Prostate gland (tissue), 2 donors: ENCODE measurements at regions not wholly inside any gene's neighbourhood (a gene's known extent, or its start where the extent isn't known, plus 50 kb on each side); places are given as distances from the start of the nearest gene placed in this dataset.

Source experiments
- DNase-seq: peaks from one replicate; pipeline ENCODE4 v3.0.0-alpha.2; 2019; ENCODE audit warnings: low spot score
- H3K27ac ChIP-seq, 2 donors: fragments of 200-600 bp; sonication (generic); 2 replicates each; pipeline ENCODE4 v1.5.1; 2017 to 2019
- H3K27me3 ChIP-seq: fragments of 200-600 bp; sonication (generic); replicated peaks from 2 replicates; pipeline ENCODE4 v1.5.1; 2019; ENCODE audit not compliant: insufficient read depth
- H3K36me3 ChIP-seq, 2 donors: fragments of 200-600 bp; sonication (generic); 1 replicate in 1 of 2; 2 replicates in 1 of 2; pipeline versions ENCODE4 v1.5.1 to v1.8.1; 2017 to 2019
- H3K4me1 ChIP-seq: fragments of 200-600 bp; sonication (generic); replicated peaks from 2 replicates; pipeline ENCODE4 v1.5.1; 2019
- H3K4me3 ChIP-seq, 2 donors: fragments of 200-600 bp; sonication (generic); 2 replicates each; pipeline ENCODE4 v1.5.1; 2017 to 2019
- H3K9me3 ChIP-seq: fragments of 200-600 bp; sonication (generic); 2 replicates; pipeline ENCODE4 v1.5.1; 2017
- CTCF ChIP-seq, 4 experiments: fragments of 200-600 bp in 2 of 4; fragments of 450-650 bp in 2 of 4; sonication (generic) in 2 of 4; IDR thresholded peaks; 1 replicate in 3 of 4; 2 replicates in 1 of 4; pipeline ENCODE4 v1.5.1; 2016 to 2019; ENCODE audit warnings: antibody characterized with exemption in 4 of 4, mild to moderate bottlenecking in 2 of 4, moderate library complexity in 2 of 4
- POLR2A ChIP-seq: fragments of 450-650 bp; IDR thresholded peaks from one replicate; pipeline ENCODE4 v1.6.1; 2016; ENCODE audit warnings: antibody characterized with exemption, mild to moderate bottlenecking
- POLR2AphosphoS5 ChIP-seq: sonication (generic); formaldehyde crosslinking; IDR thresholded peaks from one replicate; pipeline ENCODE4 v1.6.1; 2017; ENCODE audit warnings: antibody characterized with exemption
- WGBS: methylation state at CpG from one replicate; pipeline ENCODE4 v1.1.5; 2018; 5-methylcytosine and 5-hydroxymethylcytosine counted together
- intact Hi-C: fragments of 100-400 bp; cut with DNase I; formaldehyde crosslinking; loops from one replicate; pipeline ENCODE4 v1.14.2; 2022

- Histone ChIP-seq H3K36me3 (no peaks in the 10 kb centered on the region), H3K27me3 (peaks cover 7% of the 10 kb centered on the region), H3K4me1 (no peaks in the 10 kb centered on the region), H3K9me3 (no peaks in the 10 kb centered on the region), H3K27ac (no peak overlapping the region), H3K4me3 (no peak overlapping the region)
- 27% methylated on average over 13 of the region's 14 CpGs for WGBS
- intact Hi-C loops, result no loop called here
- TF ChIP-seq POLR2A (no peak), CTCF (IDR thresholded peaks at IDR 0.05) (no peak), POLR2AphosphoS5 (no peak)
- no peak for DNase-seq
Measured at GRCh38 chr12:113645603-113646002, 173.9 kb upstream of the LHX5 start.

GRCh38 chr12:113645183-113645582 lies 173.5 kb upstream of the LHX5 start:
- H3K4me3 ChIP-seq, result no peak overlapping the region
- H3K36me3 ChIP-seq, result no peaks in the 10 kb centered on the region
- no peaks in the 10 kb centered on the region for H3K4me1 ChIP-seq
- TF ChIP-seq POLR2AphosphoS5 (no peak), CTCF (IDR thresholded peaks at IDR 0.05) (no peak), POLR2A (no peak)
- H3K27ac ChIP-seq, result no peak overlapping the region
- H3K9me3 ChIP-seq, result no peaks in the 10 kb centered on the region
- DNase-seq, result no peak
- WGBS, result 90% methylated on average over 2 of the region's 2 CpGs
- intact Hi-C loops, result no loop called here
- H3K27me3 ChIP-seq, result peaks cover 9% of the 10 kb centered on the region

DNA sequence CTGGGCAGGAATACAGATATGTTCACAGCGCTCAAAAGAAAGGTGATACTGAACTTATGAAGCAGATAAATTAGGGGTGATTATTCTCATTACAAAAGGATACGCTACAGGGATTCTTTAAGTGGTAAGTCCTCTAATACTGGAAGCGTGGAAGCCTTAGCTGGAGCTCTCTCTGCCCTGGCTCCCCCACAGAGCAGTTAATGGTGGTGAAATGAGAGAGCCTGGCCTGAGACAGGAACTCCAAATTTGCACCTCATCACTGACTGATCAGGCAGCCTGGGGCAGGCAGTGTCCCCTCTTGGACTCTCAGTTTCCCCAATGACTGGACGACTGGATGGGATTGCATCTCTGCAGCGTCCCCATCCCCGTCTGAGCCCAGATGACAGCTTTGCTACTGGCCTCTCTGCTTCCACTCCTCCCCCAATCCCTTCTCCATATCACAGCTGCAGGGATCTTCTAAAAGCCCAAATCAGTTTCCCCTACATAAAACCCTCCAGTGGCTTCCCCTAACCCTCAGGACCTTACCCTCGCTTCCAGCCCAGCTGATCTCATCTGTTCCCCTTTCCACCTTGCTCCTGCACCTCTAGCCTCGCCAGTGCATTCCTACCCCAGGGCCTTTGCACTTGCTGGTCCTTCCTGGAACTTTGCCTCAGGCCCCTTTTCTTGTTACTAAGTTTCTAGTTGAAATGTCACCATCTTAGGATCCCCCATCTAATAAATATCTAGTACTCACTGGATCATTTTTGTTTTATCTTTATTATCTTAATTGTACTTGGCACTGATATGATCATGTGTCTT lies 171.7 kb upstream of the LHX5 start:
- H3K9me3 ChIP-seq, result no peaks in the 10 kb centered on the region
- H3K27ac ChIP-seq, result no peak overlapping the region
- DNase-seq, result no peak
- H3K4me3 ChIP-seq, result no peak overlapping the region
- H3K4me1 ChIP-seq, result no peaks in the 10 kb centered on the region
- TF ChIP-seq CTCF (IDR thresholded peaks at IDR 0.05) (no peak), POLR2A (no peak), POLR2AphosphoS5 (no peak)
- intact Hi-C loops, result no loop called here
- H3K27me3 ChIP-seq, result peaks cover 11% of the 10 kb centered on the region
- WGBS, result 37% methylated on average over 8 of the region's 8 CpGs
- no peaks in the 10 kb centered on the region for H3K36me3 ChIP-seq

- Histone ChIP-seq H3K4me3 (no peak overlapping the region), H3K4me1 (no peaks in the 10 kb centered on the region), H3K9me3 (no peaks in the 10 kb centered on the region), H3K27ac (no peak overlapping the region), H3K27me3 (peaks cover 15% of the 10 kb centered on the region), H3K36me3 (no peaks in the 10 kb centered on the region)
- TF ChIP-seq POLR2A (no peak), POLR2AphosphoS5 (no peak), CTCF (IDR thresholded peaks at IDR 0.05) (no peak)
- DNase-seq, result no peak
- intact Hi-C loops, result no loop called here
- 53% methylated on average over 2 of the region's 2 CpGs for WGBS
Measured at GRCh38 chr12:113642672-113643071, 171.0 kb upstream of the LHX5 start.

- 93% methylated on average over 3 of the region's 3 CpGs for WGBS
- Histone ChIP-seq H3K4me1 (no peaks in the 10 kb centered on the region), H3K27ac (no peak overlapping the region), H3K9me3 (no peaks in the 10 kb centered on the region), H3K36me3 (no peaks in the 10 kb centered on the region), H3K4me3 (no peak overlapping the region), H3K27me3 (peaks cover 16% of the 10 kb centered on the region)
- intact Hi-C loops, result no loop called here
- TF ChIP-seq CTCF (IDR thresholded peaks at IDR 0.05), result no peak
- TF ChIP-seq POLR2AphosphoS5, result no peak
- no peak for TF ChIP-seq POLR2A
- no peak for DNase-seq
Measured at GRCh38 chr12:113642216-113642615, 170.5 kb upstream of the LHX5 start.
